PC-9 (cell line): ENCODE measurements at regions not wholly inside any gene's neighbourhood (a gene's known extent, or its start where the extent isn't known, plus 50 kb on each side); places are given as distances from the start of the nearest gene placed in this dataset.

Experiments used
- BruUV-seq: library from RNA; stranded (reverse); fragments of 400-500 nt; replicated peaks from 2 replicates; lab custom pipeline; 2021; lab: Mats Ljungman, UMichigan
- CTCF ChIA-PET: fragments of 300-600 bp; sonication (Branson Sonifier 250); formaldehyde crosslinking; loops from one replicate; lab custom pipeline; 2022; ENCODE audit warnings: antibody characterized with exemption; lab: Charles Lee
- POLR2A ChIA-PET: fragments of 300-600 bp; sonication (Branson Sonifier 250); formaldehyde crosslinking; loops from one replicate; lab custom pipeline; 2022; ENCODE audit warnings: antibody characterized with exemption; ENCODE audit not compliant: unreplicated experiment; lab: Charles Lee
- DNase-seq, 2 experiments: peaks; one replicate each; pipeline versions ENCODE4 v3.0.0 to v3.0.0-alpha.2; 2015 to 2022; ENCODE audit warnings: mixed read lengths in 1 of 2
- H2AFZ ChIP-seq: fragments of 200-600 bp; sonication (generic); 2 replicates; pipeline ENCODE4 v1.8.1; 2017; ENCODE audit warnings: antibody characterized with exemption
- H3F3A ChIP-seq: fragments of 200-600 bp; sonication (generic); 2 replicates; pipeline ENCODE4 v1.8.1; 2017; ENCODE audit warnings: antibody characterized with exemption, mild to moderate bottlenecking, low read depth; ENCODE audit not compliant: insufficient read depth
- H3K27ac ChIP-seq: fragments of 200-600 bp; sonication (generic); 2 replicates; pipeline ENCODE4 v1.6.1; 2016; ENCODE audit warnings: mixed run types
- H3K27me3 ChIP-seq: fragments of 200-600 bp; sonication (generic); 2 replicates; pipeline ENCODE4 v1.6.1; 2016; ENCODE audit warnings: low read depth, mixed run types; ENCODE audit not compliant: insufficient read depth
- H3K36me3 ChIP-seq: fragments of 200-600 bp; sonication (generic); 2 replicates; pipeline ENCODE4 v1.6.1; 2016; ENCODE audit warnings: low read depth, mixed run types
- H3K4me1 ChIP-seq: fragments of 200-600 bp; sonication (generic); replicated peaks from 2 replicates; pipeline ENCODE4 v1.6.1; 2016; ENCODE audit warnings: mixed run types; ENCODE audit not compliant: insufficient read depth
- H3K4me2 ChIP-seq: fragments of 200-600 bp; sonication (generic); 2 replicates; pipeline ENCODE4 v1.6.1; 2017; ENCODE audit warnings: mixed run types
- H3K4me3 ChIP-seq: fragments of 200-600 bp; sonication (generic); 2 replicates; pipeline ENCODE4 v1.6.1; 2016; ENCODE audit warnings: mixed run types
- H3K79me2 ChIP-seq: fragments of 200-600 bp; sonication (generic); 2 replicates; pipeline ENCODE4 v1.6.1; 2017; ENCODE audit warnings: low read depth, mixed run types
- H3K9me2 ChIP-seq: fragments of 200-600 bp; sonication (generic); 2 replicates; pipeline ENCODE4 v1.8.1; 2017; ENCODE audit warnings: mild to moderate bottlenecking; ENCODE audit not compliant: insufficient read depth
- H3K9me3 ChIP-seq: fragments of 200-600 bp; sonication (generic); 2 replicates; pipeline ENCODE4 v1.8.1; 2016; ENCODE audit warnings: low read depth; ENCODE audit not compliant: insufficient read depth
- H4K20me1 ChIP-seq: fragments of 200-600 bp; sonication (generic); 2 replicates; pipeline ENCODE4 v1.8.1; 2017; ENCODE audit not compliant: insufficient read depth
- CTCF ChIP-seq: fragments of 200-600 bp; sonication (generic); conservative IDR thresholded peaks from 2 replicates; pipeline ENCODE4 v1.6.1; 2017; ENCODE audit warnings: mixed run types, antibody characterized with exemption, mild to moderate bottlenecking, moderate library complexity
- EZH2 ChIP-seq: fragments of 200-600 bp; sonication (generic); IDR thresholded peaks from 2 replicates; pipeline ENCODE4 v1.8.0; 2017; ENCODE audit warnings: antibody characterized with exemption, low read depth
- intact Hi-C: fragments of 100-400 bp; cut with micrococcal nuclease; formaldehyde crosslinking; loops from one replicate; pipeline ENCODE4 v1.10.0; 2022; ENCODE audit not compliant: unreplicated experiment

- no peak for DNase-seq
- no peaks in the 10 kb centered on the region for H3K36me3 ChIP-seq
- H3K27ac ChIP-seq: no peak overlapping the region
- no peaks in the 10 kb centered on the region for H3K9me2 ChIP-seq
- no peaks in the 10 kb centered on the region for H3K9me3 ChIP-seq
- no peaks in the 10 kb centered on the region for H3K79me2 ChIP-seq
- no peaks in the 10 kb centered on the region; the same call in 1 of the 2 replicates for H4K20me1 ChIP-seq
- BruUV-seq: no TSS peak
- intact Hi-C loops: no loop called here
- no peak overlapping the region for H2AFZ ChIP-seq
- ChIA-PET POLR2A (no interaction called here), CTCF (no interaction called here)
- TF ChIP-seq EZH2: no peak
- TF ChIP-seq CTCF: no peak
- H3F3A ChIP-seq: no peaks in the 10 kb centered on the region
- no peaks in the 10 kb centered on the region for H3K4me1 ChIP-seq
- H3K4me3 ChIP-seq: no peak overlapping the region
- H3K4me2 ChIP-seq: no peak overlapping the region
- no peaks in the 10 kb centered on the region for H3K27me3 ChIP-seq
These were observed 313.3 kb downstream of the PIK3R1 start for GRCh38 chr5:68528821-68529273.

- Histone ChIP-seq H3F3A (no peaks in the 10 kb centered on the region), H3K36me3 (no peaks in the 10 kb centered on the region), H3K9me2 (no peaks in the 10 kb centered on the region), H3K9me3 (no peaks in the 10 kb centered on the region), H4K20me1 (no peaks in the 10 kb centered on the region; the same call in 1 of the 2 replicates), H3K4me3 (no peak overlapping the region), H3K79me2 (no peaks in the 10 kb centered on the region), H3K4me2 (no peak overlapping the region), H3K27me3 (no peaks in the 10 kb centered on the region), H2AFZ (no peak overlapping the region), H3K4me1 (no peaks in the 10 kb centered on the region), H3K27ac (no peak overlapping the region)
- ChIA-PET CTCF (no interaction called here), POLR2A (no interaction called here)
- no TSS peak for BruUV-seq
- no peak for TF ChIP-seq EZH2
- no peak for TF ChIP-seq CTCF
- DNase-seq: no peak
- intact Hi-C loops: no loop called here
These were observed 314.0 kb downstream of the PIK3R1 start for GRCh38 chr5:68529581-68529980.

- no peak overlapping the region for H3K4me2 ChIP-seq
- intact Hi-C loops: no loop called here
- H2AFZ ChIP-seq: no peak overlapping the region
- H3K9me3 ChIP-seq: no peaks in the 10 kb centered on the region
- no peak overlapping the region for H3K4me3 ChIP-seq
- H3K27me3 ChIP-seq: no peaks in the 10 kb centered on the region
- H3F3A ChIP-seq: no peaks in the 10 kb centered on the region
- H3K79me2 ChIP-seq: no peaks in the 10 kb centered on the region
- no TSS peak for BruUV-seq
- DNase-seq: no peak
- no peaks in the 10 kb centered on the region for H3K4me1 ChIP-seq
- no peaks in the 10 kb centered on the region for H3K36me3 ChIP-seq
- CTCF ChIA-PET: no interaction called here
- TF ChIP-seq EZH2 (no peak), CTCF (no peak)
- H3K9me2 ChIP-seq: no peaks in the 10 kb centered on the region
- no peaks in the 10 kb centered on the region; the same call in 1 of the 2 replicates for H4K20me1 ChIP-seq
- H3K27ac ChIP-seq: no peak overlapping the region
- POLR2A ChIA-PET: interaction anchor here (0.7 kb wide), 1 partner anchor 26 kb away, joined by 4 read pairs; no protein-coding TSS in a partner anchor
These were observed 316.4 kb downstream of the PIK3R1 start for GRCh38 chr5:68531970-68532369.
